H9 (cell line): ENCODE measurements at regions not wholly inside any gene's neighbourhood (a gene's known extent, or its start where the extent isn't known, plus 50 kb on each side); places are given as distances from the start of the nearest gene placed in this dataset.

ENCODE experiments used
- DNase-seq: peaks from one replicate; pipeline ENCODE4 v3.0.0-alpha.2; 2017
- H2AFZ ChIP-seq: one replicate; pipeline ENCODE4 v1.6.1; 2013; ENCODE audit warnings: mild to moderate bottlenecking, low read length, control low read depth, moderate library complexity
- H2AK5ac ChIP-seq: 2 replicates; pipeline ENCODE4 v1.6.1; 2013; ENCODE audit warnings: low read length, control low read depth, mixed read lengths; ENCODE audit not compliant: insufficient read length
- H2BK120ac ChIP-seq: one replicate; pipeline ENCODE4 v1.6.1; 2013; ENCODE audit warnings: low read depth, mild to moderate bottlenecking, low read length, control low read depth, inconsistent platforms; ENCODE audit not compliant: poor library complexity, severe bottlenecking
- H2BK12ac ChIP-seq: 2 replicates; pipeline ENCODE4 v1.6.1; 2013; ENCODE audit warnings: low read length, control low read depth, mixed read lengths, low read depth; ENCODE audit not compliant: insufficient read length
- H2BK15ac ChIP-seq: 2 replicates; pipeline ENCODE4 v1.6.1; 2013; ENCODE audit warnings: low read depth, low read length, control low read depth
- H2BK20ac ChIP-seq: one replicate; pipeline ENCODE4 v1.6.1; 2013; ENCODE audit warnings: low read depth, mild to moderate bottlenecking, low read length, control low read depth, inconsistent platforms; ENCODE audit not compliant: poor library complexity, severe bottlenecking
- H2BK5ac ChIP-seq: 2 replicates; pipeline ENCODE4 v1.6.1; 2013; ENCODE audit warnings: low read length, control low read depth, mixed read lengths; ENCODE audit not compliant: insufficient read length
- H3K14ac ChIP-seq: 2 replicates; pipeline ENCODE4 v1.6.1; 2013; ENCODE audit warnings: low read length, control low read depth; ENCODE audit not compliant: insufficient read depth
- H3K18ac ChIP-seq: 2 replicates; pipeline ENCODE4 v1.6.1; 2013; ENCODE audit warnings: low read depth, mild to moderate bottlenecking, mixed read lengths, low read length, control low read depth; ENCODE audit not compliant: insufficient read length
- H3K23ac ChIP-seq: 2 replicates; pipeline ENCODE4 v1.6.1; 2013; ENCODE audit warnings: low read length, control low read depth, mixed read lengths, low read depth; ENCODE audit not compliant: insufficient read length
- H3K23me2 ChIP-seq: 2 replicates; pipeline ENCODE4 v1.6.1; 2013; ENCODE audit warnings: low read depth, mild to moderate bottlenecking, mixed read lengths, low read length, control low read depth; ENCODE audit not compliant: insufficient read length, poor library complexity, severe bottlenecking
- H3K27ac ChIP-seq: 2 replicates; pipeline ENCODE4 v1.5.1; 2013; ENCODE audit warnings: low read length, control low read depth, mixed read lengths, low read depth; ENCODE audit not compliant: insufficient read length
- H3K27me3 ChIP-seq: 2 replicates; pipeline ENCODE4 v1.6.1; 2013; ENCODE audit warnings: low read length, control low read depth, inconsistent platforms; ENCODE audit not compliant: insufficient read depth
- H3K4ac ChIP-seq: 2 replicates; pipeline ENCODE4 v1.6.1; 2013; ENCODE audit warnings: low read depth, mild to moderate bottlenecking, control low read depth, inconsistent platforms, low read length, moderate library complexity
- H3K4me1 ChIP-seq: 2 replicates; pipeline ENCODE4 v1.6.1; 2013; ENCODE audit warnings: low read length, control low read depth, inconsistent platforms; ENCODE audit not compliant: insufficient read depth
- H3K4me2 ChIP-seq: 2 replicates; pipeline ENCODE4 v1.6.1; 2013; ENCODE audit warnings: low read length, control low read depth, mixed read lengths; ENCODE audit not compliant: insufficient read length, insufficient read depth
- H3K56ac ChIP-seq: 2 replicates; pipeline ENCODE4 v1.6.1; 2013; ENCODE audit warnings: low read depth, mild to moderate bottlenecking, mixed read lengths, low read length, control low read depth; ENCODE audit not compliant: insufficient read length
- H3K79me1 ChIP-seq: 2 replicates; pipeline ENCODE4 v1.6.1; 2013; ENCODE audit warnings: low read depth, mild to moderate bottlenecking, moderate library complexity, low read length, control low read depth, inconsistent platforms; ENCODE audit not compliant: insufficient read depth, poor library complexity, severe bottlenecking
- H3K79me2 ChIP-seq: 2 replicates; pipeline ENCODE4 v1.6.1; 2013; ENCODE audit warnings: low read length, control low read depth, inconsistent platforms; ENCODE audit not compliant: insufficient read depth
- H3K9ac ChIP-seq: 2 replicates; pipeline ENCODE4 v1.6.1; 2013; ENCODE audit warnings: low read length, control low read depth, mixed read lengths; ENCODE audit not compliant: insufficient read length; ENCODE audit errors: extremely low read depth
- H3K9me3 ChIP-seq: one replicate; pipeline ENCODE4 v1.6.1; 2013; ENCODE audit warnings: low read depth, low read length, inconsistent platforms; ENCODE audit not compliant: control insufficient read depth
- H3T11ph ChIP-seq: one replicate; pipeline ENCODE4 v1.6.1; 2013; ENCODE audit warnings: mild to moderate bottlenecking, low read length, control low read depth, inconsistent platforms
- H4K20me1 ChIP-seq: one replicate; pipeline ENCODE4 v1.6.1; 2013; ENCODE audit not compliant: control insufficient read depth, insufficient read length, insufficient read depth
- H4K5ac ChIP-seq: 2 replicates; pipeline ENCODE4 v1.6.1; 2013; ENCODE audit warnings: low read depth, mild to moderate bottlenecking, mixed read lengths, low read length, control low read depth; ENCODE audit not compliant: insufficient read length
- H4K8ac ChIP-seq: replicated peaks from 2 replicates; pipeline ENCODE4 v1.6.1; 2013; ENCODE audit warnings: low read length, control low read depth, mixed read lengths, low read depth; ENCODE audit not compliant: insufficient read length
- H4K91ac ChIP-seq: 2 replicates; pipeline ENCODE4 v1.6.1; 2013; ENCODE audit warnings: low read depth, mild to moderate bottlenecking, moderate library complexity, mixed read lengths, low read length, control low read depth; ENCODE audit not compliant: insufficient read length
- H3K27ac Mint-ChIP-seq, 3 experiments: 2 replicates in 2 of 3; 3 replicates in 1 of 3; pipeline ENCODE4 v1.8.0; 2020 to 2021; ENCODE audit warnings: mixed read lengths in 3 of 3, mild to moderate bottlenecking in 1 of 3, moderate library complexity in 1 of 3
- H3K27me3 Mint-ChIP-seq: 2 replicates; pipeline ENCODE4 v1.8.0; 2021; ENCODE audit warnings: low read depth, mild to moderate bottlenecking, moderate library complexity, mixed read lengths
- H3K36me3 Mint-ChIP-seq, 3 experiments: 2 replicates in 2 of 3; 3 replicates in 1 of 3; pipeline ENCODE4 v1.8.0; 2020 to 2021; ENCODE audit warnings: low read depth in 3 of 3, mixed read lengths in 3 of 3; ENCODE audit not compliant: insufficient read depth in 1 of 3
- H3K4me1 Mint-ChIP-seq, 2 experiments: 2 replicates each; pipeline ENCODE4 v1.8.0; 2020; ENCODE audit warnings: mixed read lengths in 2 of 2
- H3K4me3 Mint-ChIP-seq, 2 experiments: 2 replicates in 1 of 2; 3 replicates in 1 of 2; pipeline ENCODE4 v1.8.0; 2020 to 2021; ENCODE audit warnings: mild to moderate bottlenecking in 2 of 2, mixed read lengths in 2 of 2, moderate library complexity in 1 of 2
- H3K9me3 Mint-ChIP-seq, 2 experiments: 2 replicates in 1 of 2; 3 replicates in 1 of 2; pipeline ENCODE4 v1.8.0; 2020; ENCODE audit warnings: mild to moderate bottlenecking in 2 of 2, mixed read lengths in 2 of 2, moderate library complexity in 1 of 2
- CTCF ChIP-seq: fragments of 200-600 bp; sonication (generic); conservative IDR thresholded peaks from 3 replicates; pipeline ENCODE4 v1.8.0; 2021; ENCODE audit warnings: antibody characterized with exemption, mild to moderate bottlenecking
- WGBS: extraction: QIAGEN DNeasy Blood & Tissue Kit; methylation state at CpG from one replicate; pipeline ENCODE4 v1.1.7; 2013; ENCODE audit warnings: missing lambda C conversion rate, low lambda C conversion rate, mixed read lengths; ENCODE audit not compliant: insufficient read length; ENCODE audit errors: extremely low coverage; 5-methylcytosine and 5-hydroxymethylcytosine counted together

GRCh38 chr3:10761583-10761982, 54.4 kb upstream of the SLC6A11 start:
- no peak overlapping the region for H3K9ac ChIP-seq

More at GRCh38 chr3:10761583-10761982, 54.4 kb upstream of the SLC6A11 start:
- Histone ChIP-seq H3K4me2 (no peak overlapping the region), H2BK5ac (no peak overlapping the region), H4K5ac (no peak overlapping the region), H3K79me1 (no peaks in the 10 kb centered on the region), H3T11ph (no peak overlapping the region), H3K56ac (no peak overlapping the region), H3K4me1 (no peaks in the 10 kb centered on the region; the same call in 1 of the 2 replicates), H3K9me3 (no peaks in the 10 kb centered on the region), H4K20me1 (no peaks in the 10 kb centered on the region), H3K23ac (no peak overlapping the region), H2AFZ (no peak overlapping the region), H2BK15ac (no peak overlapping the region), H3K27me3 (no peaks in the 10 kb centered on the region), H4K8ac (no peak overlapping the region), H3K14ac (no peak overlapping the region; the same call in 1 of the 2 replicates), H3K4ac (no peak overlapping the region), H2BK20ac (no peak overlapping the region), H2BK12ac (no peak overlapping the region), H4K91ac (no peak overlapping the region), H3K27ac (no peak overlapping the region), H3K79me2 (no peaks in the 10 kb centered on the region), H3K18ac (no peak overlapping the region), H2AK5ac (no peak overlapping the region), H3K23me2 (no peaks in the 10 kb centered on the region), H2BK120ac (no peak overlapping the region)
- Mint-ChIP-seq H3K9me3 (no peaks in the 10 kb centered on the region), H3K27ac (no peak overlapping the region), H3K4me1 (peaks cover 11 to 18% of the 10 kb centered on the region in 2 experiments), H3K36me3 (no peaks in the 10 kb centered on the region), H3K4me3 (no peak overlapping the region), H3K27me3 (peaks cover 24% of the 10 kb centered on the region)
- no peak for DNase-seq
- WGBS = no CpG with 5 or more reads among the region's 8 CpGs
- TF ChIP-seq CTCF = no peak
